MCF 10A (cell line): ENCODE measurements at regions not wholly inside any gene's neighbourhood (a gene's known extent, or its start where the extent isn't known, plus 50 kb on each side); places are given as distances from the start of the nearest gene placed in this dataset.
A peak's percentile ranks its signal among the peaks of the same experiment; 100 is the strongest.

Experiments used
- BruUV-seq: library from RNA; stranded (reverse); fragments of 400-500 nt; replicated peaks from 2 replicates; lab custom pipeline; 2021; lab: Mats Ljungman, UMichigan
- CTCF ChIA-PET: fragments of 300-600 bp; sonication (Branson Sonifier 250); formaldehyde crosslinking; extraction: SDS; loops from one replicate; lab custom pipeline; 2021; ENCODE audit warnings: antibody characterized with exemption, inconsistent platforms; lab: Yijun Ruan, JAX
- POLR2A ChIA-PET: fragments of 300-600, 350-650 bp; sonication (Branson Sonifier 250); formaldehyde crosslinking; extraction: SDS; loops from one replicate; lab custom pipeline; 2020; ENCODE audit warnings: antibody characterized with exemption, inconsistent platforms; lab: Yijun Ruan, JAX
- DNase-seq: peaks from one replicate; pipeline ENCODE4 v3.0.0-alpha.2; 2018; ENCODE audit not compliant: unreplicated experiment
- H3K27ac Mint-ChIP-seq: one replicate; pipeline ENCODE4 v1.8.0; 2022; ENCODE audit warnings: mild to moderate bottlenecking, low read depth, mixed read lengths; ENCODE audit not compliant: unreplicated experiment
- H3K27me3 Mint-ChIP-seq: one replicate; pipeline ENCODE4 v1.8.0; 2022; ENCODE audit warnings: mixed read lengths; ENCODE audit not compliant: insufficient read depth, unreplicated experiment
- H3K36me3 Mint-ChIP-seq: one replicate; pipeline ENCODE4 v1.8.0; 2022; ENCODE audit warnings: mild to moderate bottlenecking, moderate library complexity, mixed read lengths; ENCODE audit not compliant: insufficient read depth, unreplicated experiment
- H3K4me1 Mint-ChIP-seq: one replicate; pipeline ENCODE4 v1.8.0; 2022; ENCODE audit warnings: mixed read lengths; ENCODE audit not compliant: insufficient read depth, unreplicated experiment
- H3K4me3 Mint-ChIP-seq: one replicate; pipeline ENCODE4 v1.8.0; 2022; ENCODE audit warnings: mild to moderate bottlenecking, moderate library complexity, mixed read lengths; ENCODE audit not compliant: unreplicated experiment
- H3K9me3 Mint-ChIP-seq: one replicate; pipeline ENCODE4 v1.8.0; 2022; ENCODE audit warnings: mixed read lengths; ENCODE audit not compliant: unreplicated experiment
- intact Hi-C: fragments of 100-400 bp; cut with micrococcal nuclease; formaldehyde crosslinking; loops from 2 replicates; pipeline ENCODE4 v1.14.1; 2022
- TF ChIP-seq, protein P1 (sequence below): fragments of 200-600 bp; IDR thresholded peaks from one replicate; pipeline ENCODE4 v1.8.0; 2022; ENCODE audit warnings: antibody characterized with exemption, mild to moderate bottlenecking; ENCODE audit not compliant: unreplicated experiment

DNA sequence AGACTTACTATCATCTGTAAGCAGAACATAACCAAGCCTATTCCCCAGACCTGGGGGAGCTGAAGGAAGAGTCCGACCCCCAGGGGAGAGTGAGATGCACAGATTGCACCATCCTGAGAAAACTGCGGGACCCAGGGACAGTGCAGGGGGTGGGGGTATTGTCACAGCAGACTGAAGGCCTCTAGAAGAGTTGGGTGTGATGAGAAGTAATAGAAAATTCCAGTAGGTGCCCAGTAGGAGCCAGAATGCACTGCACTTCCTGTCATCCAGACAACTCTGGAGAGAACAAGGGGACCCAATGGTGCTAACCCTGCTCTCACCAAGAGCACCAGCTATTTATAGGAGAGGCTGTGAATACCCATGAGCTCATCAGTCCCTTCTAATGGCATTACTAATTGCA, 190.1 kb downstream of the BCL11B start:
- no peaks in the 10 kb centered on the region for H3K36me3 Mint-ChIP-seq
- no peaks in the 10 kb centered on the region for H3K4me1 Mint-ChIP-seq
- BruUV-seq = no TSS peak
- DNase-seq = no peak
- peaks cover 7% of the 10 kb centered on the region for H3K9me3 Mint-ChIP-seq
- intact Hi-C loops = no loop called here
- H3K27ac Mint-ChIP-seq = no peak overlapping the region
- CTCF ChIA-PET = no interaction called here
- POLR2A ChIA-PET = interaction anchor here (0.7 kb wide), 1 partner anchor 71 kb away, joined by 3 read pairs; no protein-coding TSS in a partner anchor
- TF ChIP-seq, protein P1, sequence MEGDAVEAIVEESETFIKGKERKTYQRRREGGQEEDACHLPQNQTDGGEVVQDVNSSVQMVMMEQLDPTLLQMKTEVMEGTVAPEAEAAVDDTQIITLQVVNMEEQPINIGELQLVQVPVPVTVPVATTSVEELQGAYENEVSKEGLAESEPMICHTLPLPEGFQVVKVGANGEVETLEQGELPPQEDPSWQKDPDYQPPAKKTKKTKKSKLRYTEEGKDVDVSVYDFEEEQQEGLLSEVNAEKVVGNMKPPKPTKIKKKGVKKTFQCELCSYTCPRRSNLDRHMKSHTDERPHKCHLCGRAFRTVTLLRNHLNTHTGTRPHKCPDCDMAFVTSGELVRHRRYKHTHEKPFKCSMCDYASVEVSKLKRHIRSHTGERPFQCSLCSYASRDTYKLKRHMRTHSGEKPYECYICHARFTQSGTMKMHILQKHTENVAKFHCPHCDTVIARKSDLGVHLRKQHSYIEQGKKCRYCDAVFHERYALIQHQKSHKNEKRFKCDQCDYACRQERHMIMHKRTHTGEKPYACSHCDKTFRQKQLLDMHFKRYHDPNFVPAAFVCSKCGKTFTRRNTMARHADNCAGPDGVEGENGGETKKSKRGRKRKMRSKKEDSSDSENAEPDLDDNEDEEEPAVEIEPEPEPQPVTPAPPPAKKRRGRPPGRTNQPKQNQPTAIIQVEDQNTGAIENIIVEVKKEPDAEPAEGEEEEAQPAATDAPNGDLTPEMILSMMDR = no peak
- no peaks in the 10 kb centered on the region for H3K27me3 Mint-ChIP-seq
- H3K4me3 Mint-ChIP-seq = no peak overlapping the region

DNA sequence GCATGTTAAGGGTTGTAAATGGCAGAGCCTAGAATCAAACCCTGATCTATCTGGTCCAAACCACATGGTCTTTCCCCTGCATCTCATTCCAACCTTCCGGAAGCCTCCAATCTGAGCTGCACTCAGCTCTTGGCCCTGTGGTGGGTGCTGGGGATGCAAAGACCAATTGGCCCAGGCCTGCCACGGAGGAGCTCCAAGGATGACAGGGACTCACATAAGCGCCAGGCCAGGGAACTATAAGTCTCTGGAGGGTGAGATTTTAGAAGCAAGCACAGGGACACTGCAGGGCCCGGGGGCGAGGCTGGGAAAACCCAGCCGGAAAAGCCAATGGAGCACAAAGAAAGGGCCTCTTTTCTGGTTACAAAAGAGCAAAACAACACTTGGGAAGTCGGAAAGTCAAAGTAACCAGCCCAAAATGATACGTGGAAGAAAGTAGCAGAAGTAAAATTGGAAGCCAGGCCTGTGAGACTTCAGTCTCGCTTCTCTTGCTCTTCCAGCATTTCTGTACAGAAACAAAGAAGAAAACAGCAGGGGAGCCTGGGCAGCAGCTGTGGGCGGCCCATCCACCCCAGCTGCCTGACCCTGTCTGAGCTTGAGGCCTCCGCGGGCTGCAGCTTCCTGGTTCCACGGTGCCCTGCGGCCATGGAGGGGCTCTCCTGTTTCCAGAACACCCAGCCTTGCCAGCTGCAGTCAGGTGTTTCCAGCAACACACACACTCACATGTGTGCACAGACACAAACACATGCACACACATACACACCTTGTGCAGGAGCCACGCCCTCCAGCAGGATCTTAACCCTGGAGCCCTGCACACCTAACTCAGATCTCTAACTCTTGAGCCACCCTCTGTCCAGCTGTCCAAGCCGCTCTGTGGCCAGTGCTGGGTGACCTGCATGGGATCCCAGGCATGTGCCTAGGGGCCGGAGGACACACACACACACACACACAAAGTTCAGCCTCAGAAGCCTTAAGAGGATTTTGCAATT, 178.2 kb downstream of the BCL11B start:
- no peak overlapping the region for H3K27ac Mint-ChIP-seq
- intact Hi-C loops = no loop called here
- no TSS peak for BruUV-seq
- no peaks in the 10 kb centered on the region for H3K36me3 Mint-ChIP-seq
- no peak overlapping the region for H3K4me3 Mint-ChIP-seq
- ChIA-PET POLR2A (interaction anchor here (1.0 kb wide), 1 partner anchor 168 kb away, joined by 3 read pairs; no protein-coding TSS in a partner anchor), CTCF (interaction anchor here (0.9 kb wide), 1 partner anchor 181 kb away, joined by 3 read pairs; no protein-coding TSS in a partner anchor)
- no peaks in the 10 kb centered on the region for H3K9me3 Mint-ChIP-seq
- peaks cover 5% of the 10 kb centered on the region for H3K4me1 Mint-ChIP-seq
- no peaks in the 10 kb centered on the region for H3K27me3 Mint-ChIP-seq
- TF ChIP-seq, protein P1 = no peak
- no peak for DNase-seq

DNA sequence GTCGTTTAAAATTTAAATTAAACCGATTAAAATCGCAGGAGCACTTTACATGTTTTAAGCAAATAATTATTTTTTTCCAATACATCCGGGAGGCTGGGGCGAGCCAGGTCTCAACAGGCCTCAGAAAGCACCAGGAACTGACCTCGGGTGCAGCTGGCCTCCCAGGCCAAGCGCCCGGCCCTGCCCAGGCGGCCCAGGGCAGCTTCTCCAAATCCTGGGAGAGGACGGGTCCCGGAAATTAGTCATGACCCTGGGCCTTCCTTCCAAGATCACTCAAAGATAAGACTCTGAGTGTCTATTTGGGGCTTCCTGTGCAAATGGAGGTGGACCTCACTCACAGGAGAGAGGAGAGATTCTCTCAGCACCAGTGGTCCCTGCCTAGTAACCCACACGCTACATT, 177.1 kb downstream of the BCL11B start:
- Mint-ChIP-seq H3K4me3 (no peak overlapping the region), H3K27me3 (no peaks in the 10 kb centered on the region), H3K4me1 (peaks cover 16% of the 10 kb centered on the region), H3K9me3 (no peaks in the 10 kb centered on the region), H3K27ac (no peak overlapping the region), H3K36me3 (no peaks in the 10 kb centered on the region)
- BruUV-seq = no TSS peak
- peak; percentile 33 for DNase-seq
- CTCF ChIA-PET = interaction anchor here (0.9 kb wide), 1 partner anchor 180 kb away, joined by 3 read pairs; no protein-coding TSS in a partner anchor
- TF ChIP-seq, protein P1 = no peak
- POLR2A ChIA-PET = interaction anchor here (0.6 to 1.0 kb wide), 2 partner anchors 33 to 169 kb away, joined by 3 read pairs; no protein-coding TSS in a partner anchor
- intact Hi-C loops = no loop called here

DNA sequence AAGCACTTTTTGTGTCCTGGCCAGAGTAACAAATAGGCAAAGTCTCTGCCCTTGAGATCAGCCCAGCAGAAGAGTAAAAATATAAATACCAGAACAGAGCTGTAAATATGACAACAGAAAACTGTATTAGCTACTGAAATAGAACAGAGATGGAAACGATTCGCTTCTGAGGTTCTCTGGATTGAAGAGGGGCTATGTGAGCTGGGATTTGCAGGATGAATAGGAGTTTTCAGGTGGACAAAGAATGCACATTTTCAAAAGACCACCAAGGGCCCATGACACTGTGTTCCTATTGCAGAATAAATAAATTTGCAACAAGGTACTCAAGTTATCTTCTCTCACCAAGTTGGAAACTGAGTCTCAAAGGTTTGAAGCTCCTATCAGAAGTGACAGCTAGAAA, 176.6 kb downstream of the BCL11B start:
- Mint-ChIP-seq H3K4me3 (no peak overlapping the region), H3K36me3 (no peaks in the 10 kb centered on the region), H3K27ac (no peak overlapping the region), H3K27me3 (no peaks in the 10 kb centered on the region), H3K4me1 (peaks cover 19% of the 10 kb centered on the region), H3K9me3 (no peaks in the 10 kb centered on the region)
- CTCF ChIA-PET = interaction anchor here (0.9 kb wide), 2 partner anchors 27 to 180 kb away, joined by 3 read pairs; no protein-coding TSS in a partner anchor
- DNase-seq = no peak
- intact Hi-C loops = no loop called here
- POLR2A ChIA-PET = interaction anchor here (0.5 to 2.5 kb wide), 4 partner anchors 30 to 563 kb away, joined by 3 to 8 read pairs (median 3); no protein-coding TSS in a partner anchor
- TF ChIP-seq, protein P1 = no peak
- no TSS peak for BruUV-seq
